ENCODE measurements at regions not wholly inside any gene's neighbourhood (a gene's known extent, or its start where the extent isn't known, plus 50 kb on each side); places are given as distances from the start of the nearest gene placed in this dataset.

DNA sequence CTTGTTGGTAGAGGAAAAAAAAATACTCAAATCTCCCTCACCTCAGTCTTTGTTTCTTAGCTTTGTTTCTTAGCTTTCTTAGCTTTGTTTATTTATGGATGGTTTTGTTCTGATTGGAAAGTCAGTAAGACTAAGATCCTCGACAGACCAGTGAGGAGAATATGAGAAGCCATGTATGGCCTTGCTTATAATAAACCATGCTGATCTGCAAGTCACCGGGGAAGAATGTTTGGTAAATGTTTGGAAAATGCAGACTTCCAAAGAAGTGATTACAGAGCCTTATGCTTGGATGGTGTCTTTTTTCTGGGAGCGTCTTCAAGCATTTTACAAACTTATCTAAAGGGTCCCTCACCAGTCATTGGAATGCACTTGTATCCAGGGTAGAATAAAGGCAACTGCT, 90.1 kb upstream of the NOCT start:
- no peak for DNase-seq (ENCODE audit: low read depth)

GRCh38 chr4:138919094-138919936, 96.3 kb upstream of the NOCT start:
- no peak for DNase-seq (ENCODE audit: low read depth)

- DNase-seq (ENCODE audit: low read depth) = no peak
Observed at GRCh38 chr4:138918169-138918869, 97.3 kb upstream of the NOCT start.

DNA sequence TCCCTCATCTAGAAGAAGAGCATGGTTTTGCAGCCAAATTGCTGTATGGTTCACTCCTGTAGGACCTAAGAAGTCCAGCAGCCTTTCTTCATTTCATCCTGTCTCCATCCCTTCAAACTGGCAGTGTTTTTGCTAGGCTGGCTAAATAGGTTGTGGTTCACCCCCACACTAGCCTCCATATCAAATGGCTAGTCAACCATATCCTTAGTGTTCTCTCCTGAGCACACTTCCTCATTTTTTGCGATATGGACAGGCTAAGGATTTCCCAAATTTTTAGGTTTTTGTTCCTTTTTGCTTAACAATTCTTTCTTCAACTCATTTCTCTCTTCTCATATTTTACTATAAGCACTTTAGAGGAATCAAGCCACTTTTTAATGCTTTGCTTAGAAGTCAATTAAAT, 98.8 kb upstream of the NOCT start:
- no peak for DNase-seq (ENCODE audit: low read depth)

- DNase-seq (ENCODE audit: low read depth) = no peak
Observed at GRCh38 chr4:138915756-138916155, 99.8 kb upstream of the NOCT start.

DNA sequence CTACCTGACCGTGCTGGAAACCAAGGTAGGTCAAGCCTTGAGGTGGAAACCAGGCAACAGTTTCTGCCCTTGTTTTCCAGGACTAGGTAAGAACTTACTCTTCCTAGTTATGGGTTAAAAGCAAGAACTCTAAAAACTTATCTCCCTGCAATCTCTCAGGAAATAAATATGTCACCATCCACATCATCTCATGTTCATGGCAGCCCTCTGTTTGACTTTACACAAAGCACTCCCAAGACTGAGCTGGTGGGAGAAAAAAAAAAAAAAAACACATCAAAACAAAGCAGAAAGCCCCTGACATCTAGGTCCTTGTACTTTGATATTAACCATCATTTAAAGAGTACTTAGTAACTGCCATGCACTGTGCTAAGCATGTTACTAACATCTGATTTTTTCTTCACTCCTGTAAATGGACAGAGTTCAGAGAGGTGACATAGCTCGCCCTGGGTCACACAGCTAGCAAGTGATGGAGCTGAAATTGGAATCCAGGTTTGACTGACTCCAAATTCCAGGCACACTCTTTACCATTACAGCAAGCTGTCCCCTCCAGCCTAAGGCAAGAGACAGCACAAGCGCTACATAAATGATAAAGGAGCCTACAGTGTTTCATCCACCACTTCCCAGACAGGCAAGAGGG, 102.8 kb upstream of the NOCT start:
- no peak for DNase-seq (ENCODE audit: low read depth)

- no peak for DNase-seq (ENCODE audit: low read depth)
Observed at GRCh38 chr4:138911909-138912703, 103.5 kb upstream of the NOCT start.

DNA sequence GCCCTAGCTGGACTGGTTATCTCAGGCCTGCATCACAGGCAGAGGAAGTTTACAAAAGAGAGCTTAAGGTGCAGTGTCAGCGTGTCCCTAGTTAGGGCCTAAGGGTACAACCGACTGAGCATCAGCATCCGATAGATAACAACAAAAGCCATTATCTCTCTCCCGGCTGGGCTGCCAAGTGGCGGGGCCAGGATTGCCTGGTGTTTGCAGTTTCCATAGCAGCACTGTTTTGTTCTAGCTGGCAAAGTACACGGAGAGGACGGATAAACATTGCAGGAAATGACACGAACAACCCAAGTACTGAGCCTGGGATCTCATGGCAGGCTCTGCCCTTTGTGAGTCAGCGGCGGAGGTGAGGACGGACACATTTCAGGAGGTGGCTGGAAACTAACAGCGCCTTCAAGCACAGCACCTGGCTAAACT, 104.7 kb upstream of the NOCT start:
- no peak for DNase-seq (ENCODE audit: low read depth)

- no peak for DNase-seq (ENCODE audit: low read depth)
Observed at GRCh38 chr4:138910195-138910913, 105.2 kb upstream of the NOCT start.

DNA sequence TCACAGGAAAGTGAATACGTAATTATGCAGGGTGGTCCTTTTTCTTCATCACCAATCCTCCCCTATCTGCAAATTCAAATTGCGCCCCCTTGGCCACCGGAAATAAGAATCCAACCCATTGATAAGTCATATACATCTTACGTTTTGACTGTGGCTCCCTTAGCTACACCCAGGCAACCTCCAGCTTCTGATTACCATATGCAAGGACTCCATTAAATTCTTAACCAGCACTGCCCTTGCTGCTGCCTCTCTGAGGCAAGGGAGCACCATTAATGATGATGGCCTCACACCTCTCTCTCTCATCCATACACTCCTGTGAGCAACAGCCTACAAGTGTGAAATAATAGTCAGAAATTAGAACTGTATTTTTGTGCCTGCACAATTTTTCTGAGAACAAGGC, 106.0 kb upstream of the NOCT start:
- DNase-seq (ENCODE audit: low read depth) = no peak

DNA sequence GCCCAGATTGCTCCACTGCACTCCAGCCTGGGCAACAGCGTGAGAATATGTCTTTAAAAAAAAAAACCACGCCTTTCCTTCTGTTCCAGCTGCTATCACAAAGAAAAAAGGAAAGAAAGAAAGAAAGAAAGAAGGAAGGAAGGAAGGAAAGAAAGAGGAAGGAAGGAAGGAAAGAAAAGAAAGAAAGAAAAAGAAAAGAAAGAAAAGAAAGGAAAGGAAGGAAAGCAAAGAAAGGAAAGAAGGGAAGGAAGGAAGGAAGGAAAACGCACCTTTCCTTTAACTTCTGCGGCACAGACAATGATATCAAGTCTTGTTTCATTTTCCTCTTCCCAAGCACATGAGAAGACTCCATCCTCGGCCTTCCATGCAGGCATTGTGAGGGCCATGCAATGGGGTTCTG, 107.4 kb upstream of the NOCT start:
- DNase-seq (ENCODE audit: low read depth) = no peak

- no peak for DNase-seq (ENCODE audit: low read depth)
Observed at GRCh38 chr4:138907174-138907573, 108.4 kb upstream of the NOCT start.

- DNase-seq (ENCODE audit: low read depth) = no peak
Observed at GRCh38 chr4:138904793-138905192, 110.8 kb upstream of the NOCT start.

DNA sequence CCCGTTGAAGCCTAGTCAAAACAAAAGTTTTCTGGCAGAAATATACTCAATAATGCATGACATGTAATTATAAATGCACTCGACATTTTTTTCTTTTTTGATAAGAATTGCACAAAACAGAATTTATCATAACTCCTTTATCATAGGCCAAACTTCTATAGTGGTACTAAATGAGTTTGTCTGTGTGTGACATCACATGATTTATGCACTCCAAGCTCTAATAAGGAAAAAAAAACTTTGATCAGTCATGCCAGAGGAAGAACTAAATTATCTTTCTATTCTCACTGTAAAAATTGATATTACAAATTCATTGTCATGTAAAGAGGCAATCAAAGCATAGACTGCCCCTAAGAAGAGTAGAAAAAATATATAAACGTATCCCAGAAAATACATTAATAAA, 112.4 kb upstream of the NOCT start:
- DNase-seq (ENCODE audit: low read depth) = no peak

DNA sequence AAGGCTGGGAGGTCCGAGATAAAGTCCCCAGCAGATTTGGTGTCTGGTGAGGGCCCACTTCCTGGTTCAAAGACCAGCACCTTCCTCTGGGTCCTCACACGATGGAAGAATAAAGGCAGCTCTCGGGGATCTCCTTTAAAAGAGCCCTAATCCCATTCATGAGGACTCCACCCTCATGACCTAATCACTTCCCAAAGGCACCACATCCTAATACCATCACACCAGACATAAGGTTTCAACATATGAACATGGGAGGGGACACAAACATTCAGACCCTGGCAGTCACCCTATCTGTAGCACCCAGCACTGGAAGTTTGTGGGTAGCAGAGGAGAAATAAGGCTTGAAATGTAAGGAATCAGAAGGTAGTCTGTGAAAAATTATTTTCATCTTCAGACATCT, 112.9 kb upstream of the NOCT start:
- DNase-seq (ENCODE audit: low read depth) = no peak

GRCh38 chr4:138901177-138901576, 114.4 kb upstream of the NOCT start:
- DNase-seq (ENCODE audit: low read depth) = no peak

DNA sequence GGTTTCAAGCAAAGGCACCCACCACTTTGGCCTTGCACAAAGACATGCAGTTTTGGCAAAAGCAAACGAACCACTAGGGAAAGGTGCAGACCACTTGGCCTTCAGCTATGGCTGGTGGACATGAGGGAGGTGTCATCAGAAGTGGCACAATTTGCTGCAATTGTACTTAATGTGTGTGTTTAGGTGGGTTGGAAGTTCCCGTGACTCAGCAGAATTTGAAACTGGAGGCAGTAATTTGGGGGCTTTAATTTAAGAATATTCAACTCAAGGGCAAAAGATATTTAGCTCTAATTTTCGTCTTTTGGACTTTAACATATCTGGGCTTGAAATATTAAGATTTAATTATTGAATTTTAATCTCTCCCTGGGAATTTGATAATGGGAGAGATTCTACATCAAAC, 115.6 kb upstream of the NOCT start:
- no peak for DNase-seq (ENCODE audit: low read depth)

DNA sequence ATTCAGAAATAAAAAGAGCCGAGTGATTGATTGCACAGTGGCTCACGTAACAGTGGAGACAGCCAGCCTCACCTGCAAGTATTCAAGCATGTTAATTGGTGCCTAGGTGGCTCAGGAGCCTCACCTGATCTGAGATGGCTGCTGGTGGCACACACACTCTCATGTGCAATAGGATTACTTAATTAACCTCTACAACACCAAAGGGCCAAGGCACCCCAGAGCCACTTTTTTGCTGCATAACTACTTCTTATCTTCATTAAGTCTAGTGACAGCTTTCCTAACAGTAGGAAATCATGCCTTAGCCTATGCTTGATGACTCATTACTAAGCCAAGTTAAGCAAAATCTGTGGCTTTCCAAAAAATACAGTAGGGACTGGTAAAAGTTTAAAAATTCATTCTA, 117.3 kb upstream of the NOCT start:
- no peak for DNase-seq (ENCODE audit: low read depth)

GRCh38 chr4:138897811-138898226, 117.8 kb upstream of the NOCT start:
- DNase-seq (ENCODE audit: low read depth) = no peak

GRCh38 chr4:138894709-138895108, 120.9 kb upstream of the NOCT start:
- no peak for DNase-seq (ENCODE audit: low read depth)

GRCh38 chr4:138894011-138894410, 121.6 kb upstream of the NOCT start:
- DNase-seq (ENCODE audit: low read depth) = no peak
